GM10266 (cell line): ENCODE measurements at regions not wholly inside any gene's neighbourhood (a gene's known extent, or its start where the extent isn't known, plus 50 kb on each side); places are given as distances from the start of the nearest gene placed in this dataset.

Experiments
- DNase-seq: peaks from one replicate; pipeline ENCODE4 v3.0.0; 2012; ENCODE audit errors: extremely low spot score
- TF ChIP-seq, protein P1 (sequence below): IDR thresholded peaks from 2 replicates; pipeline ENCODE4 v1.5.1; 2012; ENCODE audit warnings: mild to moderate bottlenecking, low read depth; ENCODE audit not compliant: control insufficient read depth, insufficient read depth; ENCODE audit errors: missing control alignments

DNA sequence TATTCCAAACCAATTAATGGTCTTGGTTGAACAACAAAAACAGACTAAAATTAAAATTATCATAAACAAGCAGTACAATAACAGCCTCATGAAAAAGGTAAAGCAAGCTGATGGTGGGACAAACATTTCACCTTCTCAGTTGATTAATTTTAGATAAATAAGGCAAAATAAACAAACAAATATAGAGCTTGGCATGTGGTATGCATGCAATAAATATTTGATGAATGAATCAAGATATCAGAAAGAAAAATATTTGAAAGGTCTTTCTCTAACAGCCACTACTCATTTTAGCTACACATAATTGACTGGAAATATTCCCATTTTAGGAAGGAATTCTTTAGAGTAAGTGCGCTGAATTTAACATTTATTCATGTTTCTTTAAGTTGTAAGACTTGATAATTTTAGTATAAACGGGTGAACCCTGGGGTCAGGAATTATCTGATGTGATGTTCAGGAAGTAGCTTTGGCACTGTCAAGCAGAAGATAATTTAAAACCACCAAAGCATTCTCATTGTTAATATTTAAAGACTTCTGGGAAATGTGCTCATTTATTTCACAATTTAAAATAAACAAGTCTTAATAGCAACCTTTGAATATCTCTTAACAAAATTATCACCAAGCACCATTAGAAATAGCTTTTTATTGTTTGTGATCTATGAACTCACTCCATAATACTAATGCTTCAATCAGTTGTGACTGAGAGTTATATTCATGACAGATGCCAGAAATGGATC lies 372.3 kb upstream of the TGFBR2 start:
- TF ChIP-seq, protein P1, sequence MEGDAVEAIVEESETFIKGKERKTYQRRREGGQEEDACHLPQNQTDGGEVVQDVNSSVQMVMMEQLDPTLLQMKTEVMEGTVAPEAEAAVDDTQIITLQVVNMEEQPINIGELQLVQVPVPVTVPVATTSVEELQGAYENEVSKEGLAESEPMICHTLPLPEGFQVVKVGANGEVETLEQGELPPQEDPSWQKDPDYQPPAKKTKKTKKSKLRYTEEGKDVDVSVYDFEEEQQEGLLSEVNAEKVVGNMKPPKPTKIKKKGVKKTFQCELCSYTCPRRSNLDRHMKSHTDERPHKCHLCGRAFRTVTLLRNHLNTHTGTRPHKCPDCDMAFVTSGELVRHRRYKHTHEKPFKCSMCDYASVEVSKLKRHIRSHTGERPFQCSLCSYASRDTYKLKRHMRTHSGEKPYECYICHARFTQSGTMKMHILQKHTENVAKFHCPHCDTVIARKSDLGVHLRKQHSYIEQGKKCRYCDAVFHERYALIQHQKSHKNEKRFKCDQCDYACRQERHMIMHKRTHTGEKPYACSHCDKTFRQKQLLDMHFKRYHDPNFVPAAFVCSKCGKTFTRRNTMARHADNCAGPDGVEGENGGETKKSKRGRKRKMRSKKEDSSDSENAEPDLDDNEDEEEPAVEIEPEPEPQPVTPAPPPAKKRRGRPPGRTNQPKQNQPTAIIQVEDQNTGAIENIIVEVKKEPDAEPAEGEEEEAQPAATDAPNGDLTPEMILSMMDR = no peak
- DNase-seq = no peak

DNA sequence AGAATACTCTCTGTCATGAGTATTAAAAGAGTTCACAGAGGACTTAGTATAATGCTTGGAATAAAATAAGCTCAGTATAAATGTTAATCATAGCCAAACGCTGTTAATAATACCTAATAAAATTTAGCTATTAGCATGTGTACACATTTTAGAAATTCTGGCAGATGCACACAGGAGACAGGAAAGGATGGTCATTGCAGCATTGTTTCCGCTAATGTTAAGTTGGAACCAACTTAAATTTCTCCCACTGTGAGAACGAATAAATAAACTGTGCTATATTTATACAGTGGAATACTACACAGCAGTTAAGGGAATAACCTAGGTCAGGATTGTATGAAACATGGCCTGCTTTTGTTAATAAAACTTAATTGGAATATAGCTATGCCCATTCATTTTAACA lies 370.4 kb upstream of the TGFBR2 start:
- TF ChIP-seq, protein P1 = no peak
- DNase-seq = no peak

- no peak for DNase-seq
- TF ChIP-seq, protein P1 = no peak
Measured at GRCh38 chr3:30241721-30242120, 364.7 kb upstream of the TGFBR2 start.

DNA sequence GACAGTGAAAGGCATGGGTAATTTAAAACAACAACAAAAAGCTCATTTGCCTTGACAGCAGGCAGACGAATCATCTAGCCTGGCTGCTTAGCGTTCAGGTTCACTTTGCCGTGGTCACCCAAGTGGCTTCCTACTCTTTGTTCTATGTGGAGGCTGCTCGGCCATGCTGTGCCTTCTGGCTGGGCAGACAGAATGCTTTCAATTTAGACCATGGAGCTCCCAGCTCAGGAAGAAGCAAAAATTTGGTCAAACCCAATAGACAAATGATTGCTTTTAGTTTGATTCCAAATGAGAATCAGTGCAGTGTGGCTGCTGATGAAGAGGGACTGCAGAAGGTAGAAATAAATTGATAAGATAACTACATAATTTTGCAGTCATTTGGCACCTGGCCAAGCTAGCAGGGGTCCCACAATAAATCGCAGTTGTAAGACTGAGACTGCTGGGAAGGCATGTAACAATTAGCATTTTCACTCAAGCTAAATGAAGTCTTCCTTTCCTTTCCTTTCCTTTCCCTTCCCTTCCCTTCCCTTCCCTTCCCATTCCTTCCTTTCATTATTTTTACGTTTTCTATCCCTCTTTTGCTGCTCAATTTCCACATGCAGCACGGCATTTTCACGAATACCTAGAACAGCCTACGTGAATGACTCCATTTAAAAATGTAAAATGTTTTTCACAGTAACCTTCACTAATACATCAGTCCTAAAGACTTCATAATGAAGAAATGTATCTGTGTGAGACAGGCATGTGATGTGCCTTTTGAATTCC lies 360.4 kb upstream of the TGFBR2 start:
- no peak for DNase-seq
- TF ChIP-seq, protein P1 = no peak

- TF ChIP-seq, protein P1 = no peak
- peak; percentile 13 for DNase-seq
Measured at GRCh38 chr3:30248423-30248822, 358.0 kb upstream of the TGFBR2 start.

- TF ChIP-seq, protein P1 = no peak
- no peak for DNase-seq
Measured at GRCh38 chr3:30252474-30252873, 353.9 kb upstream of the TGFBR2 start.

DNA sequence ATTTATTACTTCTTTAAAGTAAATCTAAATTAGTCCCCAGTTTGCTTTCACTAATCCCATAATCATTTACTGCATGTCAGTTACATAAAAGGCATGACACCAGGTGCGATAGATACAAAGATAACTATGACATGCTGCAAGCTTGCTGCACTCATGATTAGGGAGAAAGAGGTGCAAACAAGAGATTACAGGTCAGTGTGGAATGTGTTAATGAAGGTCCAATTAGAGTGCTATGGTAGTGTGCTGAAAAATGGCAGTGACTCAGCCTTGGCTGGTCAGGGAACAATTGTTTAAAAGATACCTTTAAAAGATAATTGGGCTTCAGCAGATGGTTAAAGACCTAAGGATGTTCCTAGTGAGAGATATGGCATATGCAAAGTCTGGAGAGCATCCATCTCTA lies 352.6 kb upstream of the TGFBR2 start:
- DNase-seq = no peak

More for the DNA sequence above, 352.6 kb upstream of the TGFBR2 start:
- TF ChIP-seq, protein P1 = no peak
